Endothelial cell of umbilical vein (primary cell): ENCODE measurements at regions not wholly inside any gene's neighbourhood (a gene's known extent, or its start where the extent isn't known, plus 50 kb on each side); places are given as distances from the start of the nearest gene placed in this dataset.

Experiments used
- CTCF ChIP-seq, 2 donors: IDR thresholded peaks; 1 replicate in 1 of 2; 2 replicates in 1 of 2; pipeline ENCODE4 v1.5.1; 2011; ENCODE audit warnings: low read length in 2 of 2, mild to moderate bottlenecking in 2 of 2, moderate library complexity in 2 of 2, control low read depth in 1 of 2, inconsistent platforms in 1 of 2, low read depth in 1 of 2; ENCODE audit not compliant: insufficient read depth in 1 of 2; ENCODE audit errors: extremely low read depth in 1 of 2
- MAX ChIP-seq: IDR thresholded peaks from 2 replicates; pipeline ENCODE4 v1.6.1; 2011; ENCODE audit not compliant: insufficient read depth, insufficient read length
- MYC ChIP-seq: IDR thresholded peaks from one replicate; pipeline ENCODE4 v1.6.1; 2011; ENCODE audit warnings: mild to moderate bottlenecking, low read depth, low read length

GRCh38 chr10:118537623-118538022, 57.8 kb downstream of the PRLHR start:
- TF ChIP-seq MAX (no peak), CTCF (IDR thresholded peaks at IDR 0.05; ENCODE audit: extremely low read depth in 1 of 2, insufficient read depth in 1 of 2, low read depth in 1 of 2, low read length in 2 of 2) (no peak), MYC (no peak)
